ENCODE measurements at regions not wholly inside any gene's neighbourhood (a gene's known extent, or its start where the extent isn't known, plus 50 kb on each side); places are given as distances from the start of the nearest gene placed in this dataset.

- no peak for DNase-seq
Measured at GRCh38 chr20:59438201-59438600, 137.8 kb downstream of the EDN3 start.

- DNase-seq = no peak
Measured at GRCh38 chr20:59439243-59439642, 138.8 kb downstream of the EDN3 start.

- no peak for DNase-seq
Measured at GRCh38 chr20:59441306-59441705, 140.9 kb downstream of the EDN3 start.

- no peak for DNase-seq
Measured at GRCh38 chr20:59441860-59442810, 141.7 kb downstream of the EDN3 start.

GRCh38 chr20:59443550-59443949, 143.1 kb downstream of the EDN3 start:
- no peak for DNase-seq

GRCh38 chr20:59446376-59446775, 146.0 kb downstream of the EDN3 start:
- DNase-seq = no peak

- DNase-seq = no peak
Measured at GRCh38 chr20:59448196-59448595, 147.8 kb downstream of the EDN3 start.

GRCh38 chr20:59448851-59449444, 148.5 kb downstream of the EDN3 start:
- DNase-seq = no peak

- DNase-seq = no peak
Measured at GRCh38 chr20:59451066-59451630, 150.7 kb downstream of the EDN3 start.

GRCh38 chr20:59451641-59452040, 151.2 kb downstream of the EDN3 start:
- no peak for DNase-seq

- DNase-seq = no peak
Measured at GRCh38 chr20:59452856-59453255, 151.5 kb upstream of the PHACTR3 start.

- no peak for DNase-seq
Measured at GRCh38 chr20:59453759-59454560, 150.4 kb upstream of the PHACTR3 start.

- peak; percentile 7 for DNase-seq
Measured at GRCh38 chr20:59455402-59456341, 148.7 kb upstream of the PHACTR3 start.

- no peak for DNase-seq
Measured at GRCh38 chr20:59456342-59457279, 147.7 kb upstream of the PHACTR3 start.

GRCh38 chr20:59458645-59459044, 145.7 kb upstream of the PHACTR3 start:
- DNase-seq = no peak

GRCh38 chr20:59459586-59459985, 144.8 kb upstream of the PHACTR3 start:
- DNase-seq = no peak

GRCh38 chr20:59460352-59460751, 144.0 kb upstream of the PHACTR3 start:
- no peak for DNase-seq

- no peak for DNase-seq
Measured at GRCh38 chr20:59461526-59461925, 142.8 kb upstream of the PHACTR3 start.

GRCh38 chr20:59462249-59462648, 142.1 kb upstream of the PHACTR3 start:
- DNase-seq = no peak

- no peak for DNase-seq
Measured at GRCh38 chr20:59463541-59463940, 140.8 kb upstream of the PHACTR3 start.

Measured in CD4-positive, alpha-beta T cell treated with Interleukin-10 for 1 hour (primary cell).